ENCODE measurements at regions not wholly inside any gene's neighbourhood (a gene's known extent, or its start where the extent isn't known, plus 50 kb on each side); places are given as distances from the start of the nearest gene placed in this dataset.

DNA sequence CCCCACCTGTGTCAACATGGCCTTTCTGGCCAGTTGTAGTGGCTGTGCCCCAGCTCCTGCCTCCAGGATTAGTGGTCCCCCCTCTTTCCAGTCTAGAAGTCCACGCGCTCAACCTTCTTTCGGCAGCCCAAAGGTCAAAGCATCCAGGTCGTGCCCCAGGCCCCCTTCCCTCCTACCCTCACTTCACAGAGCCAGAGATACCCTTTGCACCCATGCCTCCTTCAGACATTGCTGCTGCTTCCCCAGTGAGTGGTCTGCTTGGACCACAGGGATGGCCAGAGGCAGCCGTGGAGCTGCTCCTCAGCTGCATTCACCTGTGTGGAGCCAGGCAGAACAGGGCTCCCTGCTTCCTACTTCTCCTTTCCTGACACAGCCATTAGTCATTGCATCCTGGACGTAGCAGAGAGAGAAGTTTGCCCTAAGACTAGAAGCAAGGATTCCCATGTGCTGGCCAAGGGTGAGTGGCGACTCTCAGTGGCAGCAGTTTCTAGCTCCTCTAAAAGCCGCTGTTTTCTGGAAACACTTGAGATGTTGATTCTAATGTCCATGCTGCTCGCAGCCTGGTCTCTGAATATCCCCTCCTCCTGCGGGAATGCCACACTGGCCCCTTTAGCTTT is 243.1 kb upstream of the SHH start:
- H3K9me3 ChIP-seq (ENCODE audit: insufficient read depth, low read length), result no peaks in the 10 kb centered on the region
- H3K27me3 ChIP-seq (ENCODE audit: insufficient read depth, insufficient read length), result no peaks in the 10 kb centered on the region

GRCh38 chr7:156051884-156052283 is 239.6 kb upstream of the SHH start:
- no peak overlapping the region for H3K4me3 ChIP-seq (ENCODE audit: insufficient read length, low read depth)
- H3K4me1 ChIP-seq (ENCODE audit: insufficient read depth, insufficient read length), result no peaks in the 10 kb centered on the region
- TF ChIP-seq SUZ12 (IDR thresholded peaks at IDR 0.05; ENCODE audit: extremely low read depth, insufficient read depth, insufficient read length), result no peak
- no peak for TF ChIP-seq ZNF274 (IDR thresholded peaks at IDR 0.05; ENCODE audit: low read depth, low read length)
- no peak for TF ChIP-seq YY1 (IDR thresholded peaks at IDR 0.05; ENCODE audit: insufficient read depth, insufficient read length)

More for the DNA sequence above, 243.1 kb upstream of the SHH start:
- Histone ChIP-seq H3K4me1 (ENCODE audit: insufficient read depth, insufficient read length) (no peaks in the 10 kb centered on the region), H3K9ac (ENCODE audit: insufficient read length, low read depth) (no peak overlapping the region), H3K4me3 (ENCODE audit: insufficient read length, low read depth) (no peak overlapping the region), H3K36me3 (ENCODE audit: insufficient read depth, insufficient read length, low read length) (no peaks in the 10 kb centered on the region)
- no peak for DNase-seq (ENCODE audit: low read depth, low spot score)
- no peak for TF ChIP-seq ZNF274 (IDR thresholded peaks at IDR 0.05; ENCODE audit: low read depth, low read length)
- TF ChIP-seq SUZ12 (IDR thresholded peaks at IDR 0.05; ENCODE audit: extremely low read depth, insufficient read depth, insufficient read length), result no peak
- TF ChIP-seq YY1 (IDR thresholded peaks at IDR 0.05; ENCODE audit: insufficient read depth, insufficient read length), result no peak

GRCh38 chr7:156050636-156051569 is 238.6 kb upstream of the SHH start:
- H3K9ac ChIP-seq (ENCODE audit: insufficient read length, low read depth), result no peak overlapping the region
- no peaks in the 10 kb centered on the region for H3K4me1 ChIP-seq (ENCODE audit: insufficient read depth, insufficient read length)
- TF ChIP-seq ZNF274 (IDR thresholded peaks at IDR 0.05; ENCODE audit: low read depth, low read length) (no peak), SUZ12 (IDR thresholded peaks at IDR 0.05; ENCODE audit: extremely low read depth, insufficient read depth, insufficient read length) (no peak), YY1 (IDR thresholded peaks at IDR 0.05; ENCODE audit: insufficient read depth, insufficient read length) (no peak)
- no peaks in the 10 kb centered on the region for H3K36me3 ChIP-seq (ENCODE audit: insufficient read depth, insufficient read length, low read length)
- H3K27me3 ChIP-seq (ENCODE audit: insufficient read depth, insufficient read length), result no peaks in the 10 kb centered on the region
- H3K9me3 ChIP-seq (ENCODE audit: insufficient read depth, low read length), result 0 out of 2 replicates have a peak, but pooled peaks cover 6% of the 10 kb centered on the region
- no peak for DNase-seq (ENCODE audit: low read depth, low spot score)
- no peak overlapping the region for H3K4me3 ChIP-seq (ENCODE audit: insufficient read length, low read depth)

More at GRCh38 chr7:156051884-156052283, 239.6 kb upstream of the SHH start:
- Histone ChIP-seq H3K9ac (ENCODE audit: insufficient read length, low read depth) (no peak overlapping the region), H3K27me3 (ENCODE audit: insufficient read depth, insufficient read length) (no peaks in the 10 kb centered on the region), H3K36me3 (ENCODE audit: insufficient read depth, insufficient read length, low read length) (no peaks in the 10 kb centered on the region), H3K9me3 (ENCODE audit: insufficient read depth, low read length) (0 out of 2 replicates have a peak, but pooled peaks cover 6% of the 10 kb centered on the region)
- DNase-seq (ENCODE audit: low read depth, low spot score), result no peak

DNA sequence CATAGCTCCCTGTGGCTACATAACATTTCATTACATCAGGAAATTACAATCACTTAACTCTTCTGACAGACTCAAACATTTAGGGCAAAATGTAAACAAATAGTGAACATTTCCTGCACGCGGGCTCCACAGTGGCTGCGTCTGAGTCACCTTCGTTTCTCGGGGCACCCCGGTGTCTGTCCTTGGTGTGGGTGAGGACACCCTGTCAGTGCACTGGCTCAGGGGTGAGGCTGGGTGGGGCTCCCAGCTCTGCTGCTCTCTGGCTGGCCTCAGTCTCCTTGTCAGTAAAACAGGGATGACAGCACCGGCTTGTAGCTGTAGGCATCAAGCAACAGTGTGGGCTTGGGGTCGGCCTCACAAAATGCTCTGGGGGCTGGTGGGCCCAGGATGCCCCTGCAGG is 237.1 kb upstream of the SHH start:
- no peak for DNase-seq (ENCODE audit: low read depth, low spot score)
- Histone ChIP-seq H3K9me3 (ENCODE audit: insufficient read depth, low read length) (0 out of 2 replicates have a peak, but pooled peaks cover 6% of the 10 kb centered on the region), H3K4me3 (ENCODE audit: insufficient read length, low read depth) (no peak overlapping the region), H3K9ac (ENCODE audit: insufficient read length, low read depth) (no peak overlapping the region), H3K36me3 (ENCODE audit: insufficient read depth, insufficient read length, low read length) (no peaks in the 10 kb centered on the region), H3K27me3 (ENCODE audit: insufficient read depth, insufficient read length) (no peaks in the 10 kb centered on the region), H3K4me1 (ENCODE audit: insufficient read depth, insufficient read length) (no peaks in the 10 kb centered on the region)
- TF ChIP-seq YY1 (IDR thresholded peaks at IDR 0.05; ENCODE audit: insufficient read depth, insufficient read length), result no peak
- no peak for TF ChIP-seq SUZ12 (IDR thresholded peaks at IDR 0.05; ENCODE audit: extremely low read depth, insufficient read depth, insufficient read length)
- no peak for TF ChIP-seq ZNF274 (IDR thresholded peaks at IDR 0.05; ENCODE audit: low read depth, low read length)

GRCh38 chr7:156046031-156046560 is 233.8 kb upstream of the SHH start:
- Histone ChIP-seq H3K27me3 (ENCODE audit: insufficient read depth, insufficient read length) (no peaks in the 10 kb centered on the region), H3K4me1 (ENCODE audit: insufficient read depth, insufficient read length) (no peaks in the 10 kb centered on the region), H3K4me3 (ENCODE audit: insufficient read length, low read depth) (no peak overlapping the region), H3K9me3 (ENCODE audit: insufficient read depth, low read length) (0 out of 2 replicates have a peak, but pooled peaks cover 6% of the 10 kb centered on the region), H3K9ac (ENCODE audit: insufficient read length, low read depth) (no peak overlapping the region), H3K36me3 (ENCODE audit: insufficient read depth, insufficient read length, low read length) (no peaks in the 10 kb centered on the region)
- no peak for DNase-seq (ENCODE audit: low read depth, low spot score)
- TF ChIP-seq ZNF274 (IDR thresholded peaks at IDR 0.05; ENCODE audit: low read depth, low read length), result no peak
- TF ChIP-seq SUZ12 (IDR thresholded peaks at IDR 0.05; ENCODE audit: extremely low read depth, insufficient read depth, insufficient read length), result no peak
- no peak for TF ChIP-seq YY1 (IDR thresholded peaks at IDR 0.05; ENCODE audit: insufficient read depth, insufficient read length)

DNA sequence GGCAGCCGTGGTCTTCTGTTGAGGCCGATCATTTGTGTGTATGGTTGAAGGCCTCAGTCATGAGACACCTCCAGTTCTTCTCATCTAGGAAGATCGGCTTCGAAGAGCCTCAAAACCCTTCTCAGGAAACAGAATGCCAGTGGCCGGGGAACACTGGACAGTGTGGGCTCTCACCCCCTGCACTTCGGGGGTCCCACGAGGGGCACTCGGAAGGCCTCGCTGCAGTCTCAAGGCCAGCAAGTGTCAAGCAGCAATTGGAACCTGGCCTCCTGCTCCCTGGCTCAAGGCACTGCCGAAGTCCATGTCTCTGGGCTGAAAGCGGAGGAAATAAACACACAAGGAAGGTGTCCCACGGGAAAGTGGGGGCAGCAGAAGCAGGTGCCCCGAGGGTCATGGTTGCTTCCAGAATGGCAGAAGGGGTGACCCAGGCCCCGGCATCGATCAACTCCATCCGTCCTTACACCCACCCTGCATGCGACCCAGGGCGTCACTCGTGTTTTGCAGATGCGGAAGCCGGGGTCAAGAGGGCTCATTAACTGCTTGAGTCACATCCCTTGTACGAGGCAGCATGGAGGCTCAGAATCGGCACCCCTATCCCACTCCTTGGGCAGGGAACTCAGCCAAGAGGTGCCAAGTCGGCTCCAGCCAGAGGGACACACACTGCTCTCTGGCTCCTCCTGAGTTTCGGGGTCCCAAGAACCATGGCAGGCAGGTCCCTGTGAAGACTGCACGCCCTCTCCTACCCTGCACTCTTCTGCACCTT is 231.3 kb upstream of the SHH start:
- TF ChIP-seq ZNF274 (IDR thresholded peaks at IDR 0.05; ENCODE audit: low read depth, low read length) (no peak), SUZ12 (IDR thresholded peaks at IDR 0.05; ENCODE audit: extremely low read depth, insufficient read depth, insufficient read length) (no peak), YY1 (IDR thresholded peaks at IDR 0.05; ENCODE audit: insufficient read depth, insufficient read length) (no peak)
- H3K36me3 ChIP-seq (ENCODE audit: insufficient read depth, insufficient read length, low read length), result no peaks in the 10 kb centered on the region
- H3K4me1 ChIP-seq (ENCODE audit: insufficient read depth, insufficient read length), result no peaks in the 10 kb centered on the region
- no peak overlapping the region for H3K9ac ChIP-seq (ENCODE audit: insufficient read length, low read depth)
- DNase-seq (ENCODE audit: low read depth, low spot score), result no peak
- H3K4me3 ChIP-seq (ENCODE audit: insufficient read length, low read depth), result no peak overlapping the region
- no peaks in the 10 kb centered on the region for H3K27me3 ChIP-seq (ENCODE audit: insufficient read depth, insufficient read length)
- H3K9me3 ChIP-seq (ENCODE audit: insufficient read depth, low read length), result 0 out of 2 replicates have a peak, but pooled peaks cover 6% of the 10 kb centered on the region
